ENCODE measurements at regions not wholly inside any gene's neighbourhood (a gene's known extent, or its start where the extent isn't known, plus 50 kb on each side); places are given as distances from the start of the nearest gene placed in this dataset.
"Not testable (repeated sequence)": the region's sequence is repeated elsewhere in the genome, so short reads cannot be mapped to it uniquely, and the experiment has no call there.

- CTCF ChIA-PET: interaction anchor here (0.6 to 1.1 kb wide), 2 partner anchors 9 to 872 kb away, joined by 3 to 4 read pairs; no protein-coding TSS in a partner anchor
- peaks cover 9% of the 10 kb centered on the region for H3K9me3 Mint-ChIP-seq (ENCODE audit: low read depth)
These were observed 75.4 kb upstream of the S1PR3 start for GRCh38 chr9:88915916-88916315.

GRCh38 chr9:88916894-88917293 is 74.4 kb upstream of the S1PR3 start:
- Mint-ChIP-seq H3K4me3 (no peak overlapping the region), H3K27ac (no peak overlapping the region), H3K36me3 (ENCODE audit: low read depth) (peaks cover 1% of the 10 kb centered on the region), H3K27me3 (peaks cover 24% of the 10 kb centered on the region), H3K9me3 (ENCODE audit: low read depth) (peaks cover 9% of the 10 kb centered on the region), H3K4me1 (peaks cover 20% of the 10 kb centered on the region)
- ChIA-PET CTCF (no interaction called here), POLR2A (no interaction called here)
- intact Hi-C loops (cut with DNase I, micrococcal nuclease): no loop called here
- ATAC-seq (peak; percentile 26), DNase-seq (no peak)

More at GRCh38 chr9:88915916-88916315, 75.4 kb upstream of the S1PR3 start:
- POLR2A ChIA-PET: no interaction called here
- Mint-ChIP-seq H3K4me1 (peaks cover 10% of the 10 kb centered on the region), H3K36me3 (ENCODE audit: low read depth) (peaks cover 1% of the 10 kb centered on the region), H3K27me3 (peaks cover 24% of the 10 kb centered on the region), H3K27ac (no peak overlapping the region), H3K4me3 (no peak overlapping the region)
- no peak for ATAC-seq
- intact Hi-C loops (cut with DNase I, micrococcal nuclease): no loop called here
- DNase-seq: no peak

GRCh38 chr9:88917375-88917774 is 73.9 kb upstream of the S1PR3 start:
- POLR2A ChIA-PET: no interaction called here
- H3K27me3 Mint-ChIP-seq: peaks cover 23% of the 10 kb centered on the region
- no peak overlapping the region for H3K27ac Mint-ChIP-seq

GRCh38 chr9:88918537-88918936 is 72.7 kb upstream of the S1PR3 start:
- POLR2A ChIA-PET; intact Hi-C loops (cut with DNase I, micrococcal nuclease); ATAC-seq; H3K27ac Mint-ChIP-seq; CTCF ChIA-PET; H3K9me3 Mint-ChIP-seq (ENCODE audit: low read depth); DNase-seq; H3K4me3 Mint-ChIP-seq; H3K36me3 Mint-ChIP-seq (ENCODE audit: low read depth): not testable (repeated sequence)
- H3K4me1 Mint-ChIP-seq: peaks cover 36% of the 10 kb centered on the region
- H3K27me3 Mint-ChIP-seq: peaks cover 22% of the 10 kb centered on the region

More at GRCh38 chr9:88917375-88917774, 73.9 kb upstream of the S1PR3 start:
- H3K4me3 Mint-ChIP-seq: no peak overlapping the region
- CTCF ChIA-PET: no interaction called here
- H3K9me3 Mint-ChIP-seq (ENCODE audit: low read depth): peaks cover 9% of the 10 kb centered on the region
- DNase-seq (no peak), ATAC-seq (no peak)
- peaks cover 1% of the 10 kb centered on the region for H3K36me3 Mint-ChIP-seq (ENCODE audit: low read depth)
- intact Hi-C loops (cut with DNase I, micrococcal nuclease): no loop called here
- peaks cover 25% of the 10 kb centered on the region for H3K4me1 Mint-ChIP-seq

- H3K4me1 Mint-ChIP-seq: peaks cover 45% of the 10 kb centered on the region
- ChIA-PET CTCF (no interaction called here), POLR2A (no interaction called here)
- peaks cover 1% of the 10 kb centered on the region for H3K36me3 Mint-ChIP-seq (ENCODE audit: low read depth)
- intact Hi-C loops (cut with DNase I, micrococcal nuclease): loop anchor here in 1 of 2 experiments (5.0 kb wide), 1 partner anchor 83 kb away; no protein-coding TSS in a partner anchor
- H3K4me3 Mint-ChIP-seq: no peak overlapping the region
- DNase-seq (no peak), ATAC-seq (no peak)
- H3K27ac Mint-ChIP-seq: no peak overlapping the region
- peaks cover 9% of the 10 kb centered on the region for H3K9me3 Mint-ChIP-seq (ENCODE audit: low read depth)
- H3K27me3 Mint-ChIP-seq: peaks cover 20% of the 10 kb centered on the region
These were observed 70.6 kb upstream of the S1PR3 start for GRCh38 chr9:88920645-88921044.

- intact Hi-C loops (cut with DNase I, micrococcal nuclease): loop anchor here (1.0 to 5.0 kb wide), 3 partner anchors 67 to 87 kb away; no protein-coding TSS in a partner anchor
- Mint-ChIP-seq H3K36me3 (ENCODE audit: low read depth) (no peaks in the 10 kb centered on the region), H3K27ac (no peak overlapping the region), H3K4me3 (no peak overlapping the region), H3K27me3 (peaks cover 16% of the 10 kb centered on the region), H3K9me3 (ENCODE audit: low read depth) (peaks cover 9% of the 10 kb centered on the region), H3K4me1 (peaks cover 43% of the 10 kb centered on the region)
- ChIA-PET POLR2A (no interaction called here), CTCF (no interaction called here)
- peak; percentile 74 for DNase-seq
- ATAC-seq: peak; percentile 70
These were observed 69.2 kb upstream of the S1PR3 start for GRCh38 chr9:88922091-88922490.

GRCh38 chr9:88923092-88923491 is 68.2 kb upstream of the S1PR3 start:
- Mint-ChIP-seq H3K9me3 (ENCODE audit: low read depth) (peaks cover 6% of the 10 kb centered on the region), H3K27ac (no peak overlapping the region), H3K36me3 (ENCODE audit: low read depth) (no peaks in the 10 kb centered on the region), H3K27me3 (peaks cover 16% of the 10 kb centered on the region), H3K4me3 (no peak overlapping the region), H3K4me1 (peaks cover 47% of the 10 kb centered on the region)
- ATAC-seq (no peak), DNase-seq (no peak)
- intact Hi-C loops (cut with DNase I, micrococcal nuclease): loop anchor here (2.0 to 5.0 kb wide), 2 partner anchors 66 to 86 kb away; no protein-coding TSS in a partner anchor
- POLR2A ChIA-PET: no interaction called here
- CTCF ChIA-PET: no interaction called here

- intact Hi-C loops (cut with DNase I, micrococcal nuclease): loop anchor here (2.0 to 5.0 kb wide), 2 partner anchors 65 to 86 kb away; no protein-coding TSS in a partner anchor
- H3K27ac Mint-ChIP-seq: no peak overlapping the region
These were observed 67.5 kb upstream of the S1PR3 start for GRCh38 chr9:88923653-88924288.

GRCh38 chr9:88925481-88925880 is 65.8 kb upstream of the S1PR3 start:
- ChIA-PET CTCF (no interaction called here), POLR2A (no interaction called here)
- DNase-seq (no peak), ATAC-seq (no peak)
- intact Hi-C loops (cut with DNase I, micrococcal nuclease): no loop called here
- H3K9me3 Mint-ChIP-seq (ENCODE audit: low read depth): no peaks in the 10 kb centered on the region
- peaks cover 7% of the 10 kb centered on the region for H3K27me3 Mint-ChIP-seq
- peaks cover 44% of the 10 kb centered on the region for H3K4me1 Mint-ChIP-seq
- no peak overlapping the region for H3K27ac Mint-ChIP-seq
- H3K36me3 Mint-ChIP-seq (ENCODE audit: low read depth): no peaks in the 10 kb centered on the region
- no peak overlapping the region for H3K4me3 Mint-ChIP-seq

More at GRCh38 chr9:88923653-88924288, 67.5 kb upstream of the S1PR3 start:
- ChIA-PET POLR2A (no interaction called here), CTCF (interaction anchor here (1.3 kb wide), 1 partner anchor 8 kb away, joined by 4 read pairs; no protein-coding TSS in a partner anchor)
- Mint-ChIP-seq H3K27me3 (peaks cover 16% of the 10 kb centered on the region), H3K9me3 (ENCODE audit: low read depth) (peaks cover 6% of the 10 kb centered on the region), H3K36me3 (ENCODE audit: low read depth) (no peaks in the 10 kb centered on the region), H3K4me1 (peaks cover 47% of the 10 kb centered on the region), H3K4me3 (no peak overlapping the region)
- DNase-seq (peak; percentile 50), ATAC-seq (peak; percentile 83)

- H3K36me3 Mint-ChIP-seq (ENCODE audit: low read depth): no peaks in the 10 kb centered on the region
- ChIA-PET POLR2A (no interaction called here), CTCF (no interaction called here)
- intact Hi-C loops (cut with DNase I, micrococcal nuclease): no loop called here
- H3K27me3 Mint-ChIP-seq: peaks cover 7% of the 10 kb centered on the region
- no peak overlapping the region for H3K27ac Mint-ChIP-seq
- ATAC-seq (no peak), DNase-seq (no peak)
- no peak overlapping the region for H3K4me3 Mint-ChIP-seq
- peaks cover 31% of the 10 kb centered on the region for H3K4me1 Mint-ChIP-seq
- no peaks in the 10 kb centered on the region for H3K9me3 Mint-ChIP-seq (ENCODE audit: low read depth)
These were observed 64.3 kb upstream of the S1PR3 start for GRCh38 chr9:88926781-88927505.

GRCh38 chr9:88927510-88927909 is 63.8 kb upstream of the S1PR3 start:
- ChIA-PET CTCF (no interaction called here), POLR2A (no interaction called here)
- Mint-ChIP-seq H3K4me1 (peaks cover 25% of the 10 kb centered on the region), H3K4me3 (no peak overlapping the region), H3K27ac (no peak overlapping the region), H3K27me3 (peaks cover 11% of the 10 kb centered on the region), H3K9me3 (ENCODE audit: low read depth) (no peaks in the 10 kb centered on the region), H3K36me3 (ENCODE audit: low read depth) (no peaks in the 10 kb centered on the region)
- intact Hi-C loops (cut with DNase I, micrococcal nuclease): no loop called here
- no peak for DNase-seq
- ATAC-seq: no peak

GRCh38 chr9:88930716-88931115 is 60.6 kb upstream of the S1PR3 start:
- H3K27me3 Mint-ChIP-seq: peaks cover 13% of the 10 kb centered on the region
- DNase-seq: no peak
- CTCF ChIA-PET: no interaction called here
- intact Hi-C loops (cut with DNase I, micrococcal nuclease): no loop called here
- H3K4me1 Mint-ChIP-seq: peaks cover 6% of the 10 kb centered on the region
- H3K27ac Mint-ChIP-seq: no peak overlapping the region
- no peaks in the 10 kb centered on the region for H3K9me3 Mint-ChIP-seq (ENCODE audit: low read depth)
- no peak overlapping the region for H3K4me3 Mint-ChIP-seq
- no peak for ATAC-seq
- H3K36me3 Mint-ChIP-seq (ENCODE audit: low read depth): no peaks in the 10 kb centered on the region
- POLR2A ChIA-PET: no interaction called here

Measured in activated CD4-positive, alpha-beta T cell treated with anti-CD3 and anti-CD28 coated beads for 36 hours (primary cell).